ENCODE measurements at regions not wholly inside any gene's neighbourhood (a gene's known extent, or its start where the extent isn't known, plus 50 kb on each side); places are given as distances from the start of the nearest gene placed in this dataset.

- TF ChIP-seq POLR2A (IDR thresholded peaks at IDR 0.05; ENCODE audit: low read depth, low read length) (no peak), POLR2AphosphoS5 (IDR thresholded peaks at IDR 0.05; ENCODE audit: low read depth, low read length) (no peak), TAF1 (IDR thresholded peaks at IDR 0.05; ENCODE audit: borderline replicate concordance, low read depth, low read length) (no peak)
These were observed 71.8 kb upstream of the TP53I11 start for GRCh38 chr11:45022294-45023064.

All from GM12892 (cell line).